Osteoblast (primary cell): ENCODE measurements at regions not wholly inside any gene's neighbourhood (a gene's known extent, or its start where the extent isn't known, plus 50 kb on each side); places are given as distances from the start of the nearest gene placed in this dataset.

Experiments used
- DNase-seq: peaks from one replicate; pipeline ENCODE4 v3.0.0; 2011; ENCODE audit warnings: low spot score, mixed read lengths; ENCODE audit not compliant: insufficient read length; ENCODE audit errors: missing footprints
- H2AFZ ChIP-seq: 2 replicates; pipeline ENCODE4 v1.6.0; 2011; ENCODE audit warnings: mild to moderate bottlenecking, low read length
- H3K27ac ChIP-seq: 2 replicates; pipeline ENCODE4 v1.5.1; 2011; ENCODE audit warnings: mild to moderate bottlenecking, low read depth, low read length, moderate library complexity
- H3K27me3 ChIP-seq: 2 replicates; pipeline ENCODE4 v1.6.0; 2012; ENCODE audit warnings: mild to moderate bottlenecking, control low read depth, inconsistent platforms, low read length, moderate library complexity; ENCODE audit not compliant: insufficient read depth
- H3K36me3 ChIP-seq: 2 replicates; pipeline ENCODE4 v1.5.1; 2011; ENCODE audit warnings: mild to moderate bottlenecking, low read length, control low read depth, moderate library complexity; ENCODE audit not compliant: insufficient read depth
- H3K4me1 ChIP-seq: 2 replicates; pipeline ENCODE4 v1.5.1; 2011; ENCODE audit warnings: mild to moderate bottlenecking, low read length, control low read depth, moderate library complexity; ENCODE audit not compliant: insufficient read depth
- H3K4me2 ChIP-seq: 2 replicates; pipeline ENCODE4 v1.6.0; 2011; ENCODE audit warnings: mild to moderate bottlenecking, low read length; ENCODE audit not compliant: insufficient read depth
- H3K4me3 ChIP-seq: fragments of 200-600 bp; sonication (generic); 3 replicates; pipeline ENCODE4 v1.5.1; 2012; ENCODE audit warnings: mild to moderate bottlenecking, low read length, inconsistent platforms; ENCODE audit not compliant: insufficient read depth
- H3K79me2 ChIP-seq: 2 replicates; pipeline ENCODE4 v1.6.0; 2012; ENCODE audit warnings: mild to moderate bottlenecking, low read length, control low read depth, inconsistent platforms; ENCODE audit not compliant: insufficient read depth
- H3K9me3 ChIP-seq: 2 replicates; pipeline ENCODE4 v1.5.1; 2011; ENCODE audit warnings: low read depth, low read length, control low read depth
- H4K20me1 ChIP-seq: 2 replicates; pipeline ENCODE4 v1.6.0; 2012; ENCODE audit warnings: mild to moderate bottlenecking, low read length, control low read depth; ENCODE audit not compliant: insufficient read depth
- CTCF ChIP-seq: IDR thresholded peaks from 2 replicates; pipeline ENCODE4 v1.5.1; 2011; ENCODE audit warnings: mild to moderate bottlenecking, low read depth, low read length, moderate library complexity; ENCODE audit errors: extremely low read depth

- Histone ChIP-seq H3K9me3 (no peaks in the 10 kb centered on the region), H3K4me3 (no peak overlapping the region), H3K79me2 (no peaks in the 10 kb centered on the region), H3K27ac (no peak overlapping the region), H3K4me2 (no peak overlapping the region), H4K20me1 (no peaks in the 10 kb centered on the region), H3K27me3 (peaks cover 2% of the 10 kb centered on the region), H3K4me1 (no peaks in the 10 kb centered on the region), H3K36me3 (no peaks in the 10 kb centered on the region), H2AFZ (no peak overlapping the region)
- no peak for DNase-seq
- no peak for TF ChIP-seq CTCF
Observed at GRCh38 chr13:42373048-42373812, 101.3 kb downstream of the AKAP11 start.

- no peak overlapping the region for H2AFZ ChIP-seq
- TF ChIP-seq CTCF = no peak
- no peak overlapping the region for H3K4me2 ChIP-seq
- H3K4me1 ChIP-seq = no peaks in the 10 kb centered on the region
- H3K79me2 ChIP-seq = no peaks in the 10 kb centered on the region
- H3K36me3 ChIP-seq = no peaks in the 10 kb centered on the region
- no peak overlapping the region for H3K4me3 ChIP-seq
- peaks cover 2% of the 10 kb centered on the region for H3K27me3 ChIP-seq
- no peaks in the 10 kb centered on the region for H3K9me3 ChIP-seq
- DNase-seq = no peak
- no peak overlapping the region for H3K27ac ChIP-seq
- H4K20me1 ChIP-seq = no peaks in the 10 kb centered on the region
Observed at GRCh38 chr13:42375663-42376062, 103.7 kb downstream of the AKAP11 start.

GRCh38 chr13:42377640-42378382 lies 105.9 kb downstream of the AKAP11 start:
- Histone ChIP-seq H4K20me1 (no peaks in the 10 kb centered on the region), H2AFZ (no peak overlapping the region), H3K79me2 (no peaks in the 10 kb centered on the region), H3K27me3 (peaks cover 2% of the 10 kb centered on the region), H3K4me3 (no peak overlapping the region), H3K27ac (no peak overlapping the region), H3K4me1 (no peaks in the 10 kb centered on the region), H3K36me3 (no peaks in the 10 kb centered on the region), H3K4me2 (no peak overlapping the region), H3K9me3 (no peaks in the 10 kb centered on the region)
- no peak for TF ChIP-seq CTCF
- no peak for DNase-seq

- DNase-seq = no peak
- no peaks in the 10 kb centered on the region for H3K4me1 ChIP-seq
- H3K4me3 ChIP-seq = no peak overlapping the region
- H2AFZ ChIP-seq = no peak overlapping the region
- no peaks in the 10 kb centered on the region for H3K9me3 ChIP-seq
- peaks cover 2% of the 10 kb centered on the region for H3K27me3 ChIP-seq
- no peak overlapping the region for H3K4me2 ChIP-seq
- H3K36me3 ChIP-seq = no peaks in the 10 kb centered on the region
- H3K79me2 ChIP-seq = no peaks in the 10 kb centered on the region
- H4K20me1 ChIP-seq = no peaks in the 10 kb centered on the region
- no peak for TF ChIP-seq CTCF
- H3K27ac ChIP-seq = no peak overlapping the region
Observed at GRCh38 chr13:42378383-42378780, 106.4 kb downstream of the AKAP11 start.
